ENCODE measurements at regions not wholly inside any gene's neighbourhood (a gene's known extent, or its start where the extent isn't known, plus 50 kb on each side); places are given as distances from the start of the nearest gene placed in this dataset.

GRCh38 chr14:101711041-101711856, 50.3 kb upstream of the PPP2R5C start:
- TF ChIP-seq, protein P1, sequence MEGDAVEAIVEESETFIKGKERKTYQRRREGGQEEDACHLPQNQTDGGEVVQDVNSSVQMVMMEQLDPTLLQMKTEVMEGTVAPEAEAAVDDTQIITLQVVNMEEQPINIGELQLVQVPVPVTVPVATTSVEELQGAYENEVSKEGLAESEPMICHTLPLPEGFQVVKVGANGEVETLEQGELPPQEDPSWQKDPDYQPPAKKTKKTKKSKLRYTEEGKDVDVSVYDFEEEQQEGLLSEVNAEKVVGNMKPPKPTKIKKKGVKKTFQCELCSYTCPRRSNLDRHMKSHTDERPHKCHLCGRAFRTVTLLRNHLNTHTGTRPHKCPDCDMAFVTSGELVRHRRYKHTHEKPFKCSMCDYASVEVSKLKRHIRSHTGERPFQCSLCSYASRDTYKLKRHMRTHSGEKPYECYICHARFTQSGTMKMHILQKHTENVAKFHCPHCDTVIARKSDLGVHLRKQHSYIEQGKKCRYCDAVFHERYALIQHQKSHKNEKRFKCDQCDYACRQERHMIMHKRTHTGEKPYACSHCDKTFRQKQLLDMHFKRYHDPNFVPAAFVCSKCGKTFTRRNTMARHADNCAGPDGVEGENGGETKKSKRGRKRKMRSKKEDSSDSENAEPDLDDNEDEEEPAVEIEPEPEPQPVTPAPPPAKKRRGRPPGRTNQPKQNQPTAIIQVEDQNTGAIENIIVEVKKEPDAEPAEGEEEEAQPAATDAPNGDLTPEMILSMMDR (IDR thresholded peaks at IDR 0.05), result no peak
- no peak for TF ChIP-seq POLR2A (IDR thresholded peaks at IDR 0.05)
